TTC549 (cell line): ENCODE measurements at regions not wholly inside any gene's neighbourhood (a gene's known extent, or its start where the extent isn't known, plus 50 kb on each side); places are given as distances from the start of the nearest gene placed in this dataset.
A peak's percentile ranks its signal among the peaks of the same experiment; 100 is the strongest.
"Not testable (repeated sequence)": the region's sequence is repeated elsewhere in the genome, so short reads cannot be mapped to it uniquely, and the experiment has no call there.

ENCODE experiments used
- FAIRE-seq: peaks from 2 replicates; lab custom pipeline; 2012; peaks lifted over from hg19 to GRCh38; lab: Jason Lieb, UNC

DNA sequence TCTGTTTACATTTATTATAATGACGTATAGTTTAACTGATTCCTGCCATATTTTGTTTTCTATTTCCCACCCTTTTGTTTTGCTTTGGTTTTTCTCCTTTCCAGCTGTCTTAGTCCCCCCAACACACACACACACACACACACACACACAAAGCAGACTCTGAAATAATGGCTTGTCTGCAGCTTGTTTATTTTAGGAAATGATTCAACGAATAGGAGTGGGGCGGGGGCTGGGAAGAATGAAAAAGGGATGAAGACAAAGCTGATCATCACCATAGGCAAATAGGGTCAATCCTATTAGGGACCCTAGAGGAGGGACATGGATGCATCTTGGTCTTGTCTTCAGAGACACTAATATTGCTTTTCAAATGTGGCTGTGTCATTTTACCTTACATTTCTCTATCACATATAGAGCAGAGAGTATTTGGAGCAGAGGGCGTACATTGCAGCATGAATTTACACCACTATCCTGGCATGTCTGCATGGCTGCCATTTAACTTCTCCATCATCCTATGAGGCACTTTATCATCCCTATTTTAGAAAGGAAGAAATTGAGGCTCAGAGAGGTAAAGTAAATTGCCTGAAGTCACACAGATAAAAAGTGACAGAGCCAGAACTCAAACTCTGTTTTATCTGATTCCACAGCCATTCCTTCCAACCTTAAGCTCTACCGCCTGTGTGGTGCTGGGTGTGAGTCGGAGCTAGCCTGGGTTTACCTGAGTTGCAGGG lies 147.2 kb upstream of the TPM1 start:
- peak; percentile 48 for FAIRE-seq

DNA sequence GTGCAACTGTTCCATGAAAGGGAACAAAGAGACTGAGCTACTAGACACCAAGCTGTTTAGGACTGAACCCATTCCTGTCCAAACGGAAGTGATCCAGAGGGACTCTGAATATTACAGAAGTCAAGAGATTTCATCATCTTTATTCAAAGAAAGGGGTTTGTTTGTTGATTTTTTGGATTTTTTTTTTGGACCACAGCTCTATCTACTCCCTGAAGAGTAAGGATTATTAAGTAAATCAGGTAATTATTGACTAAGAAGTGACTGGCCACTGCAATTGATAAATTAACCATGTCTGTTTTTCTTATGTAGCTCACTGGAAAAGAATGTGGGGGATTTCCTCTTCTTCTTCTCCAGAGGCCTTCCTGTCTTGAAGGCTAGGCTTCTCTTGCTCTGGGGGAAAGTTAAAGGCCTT lies 146.6 kb upstream of the TPM1 start:
- FAIRE-seq, result peak; percentile 5

DNA sequence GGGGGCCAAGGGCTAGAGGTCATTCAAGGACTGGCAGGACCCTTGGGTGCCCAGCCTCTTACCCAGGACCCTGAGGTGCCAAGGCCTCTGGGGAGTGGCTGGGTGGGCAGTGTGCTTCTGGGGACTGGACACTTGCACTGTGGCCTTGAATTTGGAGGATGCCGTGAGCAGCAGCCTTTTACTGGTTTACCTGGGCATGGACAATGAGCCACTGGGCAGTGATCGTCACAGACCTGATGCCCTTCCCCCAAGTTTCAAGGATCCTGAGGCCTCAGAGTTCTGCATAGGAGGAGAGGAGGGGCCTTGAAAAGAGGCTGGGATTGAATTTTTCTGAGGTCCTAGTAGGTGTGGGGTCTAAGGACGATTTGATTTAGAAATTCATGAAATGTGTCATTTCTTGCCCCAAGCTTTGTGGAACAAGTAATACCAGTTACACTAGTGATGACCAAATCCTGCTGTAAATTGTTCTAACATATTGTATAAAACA lies 146.1 kb upstream of the TPM1 start:
- no peak for FAIRE-seq

DNA sequence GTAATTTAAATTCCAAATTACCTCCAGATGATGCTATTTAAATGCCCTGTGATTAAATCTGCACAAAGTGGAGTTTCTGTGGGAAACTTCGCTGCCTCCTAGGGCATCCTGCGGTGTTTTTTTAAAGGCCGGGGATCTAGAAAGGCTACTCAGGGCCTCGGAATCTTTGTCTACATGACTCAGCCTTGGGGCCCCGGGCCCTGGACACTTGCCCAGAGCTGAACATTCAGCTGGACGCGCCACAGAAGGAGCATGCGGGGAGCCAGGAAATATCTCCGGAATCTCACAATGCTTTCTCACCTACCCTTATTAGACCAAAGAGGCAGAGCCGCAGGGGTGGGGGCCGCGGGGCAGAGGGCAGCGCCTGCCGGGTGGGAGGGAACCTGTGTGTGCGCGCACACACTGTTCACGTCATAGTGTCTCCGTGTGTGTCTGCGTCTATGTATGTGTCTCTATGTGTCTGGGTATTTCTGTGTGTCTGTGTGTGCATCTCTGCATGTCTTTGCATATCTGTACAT lies 145.5 kb upstream of the TPM1 start:
- FAIRE-seq, result peak; percentile 91

DNA sequence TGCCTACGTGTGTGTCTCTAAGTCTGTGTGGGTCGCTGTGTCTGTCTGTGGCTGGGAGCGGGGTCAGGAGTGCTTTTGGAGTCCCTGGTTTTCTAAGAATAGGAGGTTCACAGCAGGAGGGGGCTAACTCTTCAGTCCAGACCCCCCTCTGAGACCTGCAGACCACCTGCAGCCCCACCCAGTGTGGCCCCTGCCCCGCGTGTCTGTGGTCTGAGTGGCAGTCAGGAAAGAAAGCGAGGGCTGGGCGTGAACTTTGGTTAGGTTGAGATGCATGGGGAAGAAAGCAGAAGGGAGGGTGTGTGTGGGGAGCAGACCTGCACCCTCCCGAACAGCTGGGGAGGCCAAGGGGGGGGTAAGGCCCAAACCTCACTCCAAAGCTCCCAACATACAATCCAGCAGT lies 144.9 kb upstream of the TPM1 start:
- FAIRE-seq, result no peak

DNA sequence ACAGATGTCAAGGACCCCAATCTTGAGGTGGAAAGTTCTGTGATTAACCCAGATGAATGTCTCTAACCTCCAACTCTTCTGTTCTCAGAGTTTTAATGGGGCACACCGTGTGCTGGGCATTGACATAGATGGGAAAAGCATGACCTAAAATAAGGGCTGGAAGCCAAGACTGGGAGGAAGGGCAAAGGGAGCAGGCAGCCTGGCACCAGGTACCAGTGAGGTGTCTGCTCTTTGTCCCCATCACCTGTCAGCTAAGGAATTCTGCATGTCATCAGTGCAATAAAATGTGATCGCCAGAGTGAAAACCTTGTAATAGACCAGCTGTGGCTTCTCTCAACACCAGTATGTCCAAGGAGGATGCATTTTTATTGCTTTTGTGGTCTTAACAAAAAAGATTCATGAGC lies 143.5 kb upstream of the TPM1 start:
- no peak for FAIRE-seq

DNA sequence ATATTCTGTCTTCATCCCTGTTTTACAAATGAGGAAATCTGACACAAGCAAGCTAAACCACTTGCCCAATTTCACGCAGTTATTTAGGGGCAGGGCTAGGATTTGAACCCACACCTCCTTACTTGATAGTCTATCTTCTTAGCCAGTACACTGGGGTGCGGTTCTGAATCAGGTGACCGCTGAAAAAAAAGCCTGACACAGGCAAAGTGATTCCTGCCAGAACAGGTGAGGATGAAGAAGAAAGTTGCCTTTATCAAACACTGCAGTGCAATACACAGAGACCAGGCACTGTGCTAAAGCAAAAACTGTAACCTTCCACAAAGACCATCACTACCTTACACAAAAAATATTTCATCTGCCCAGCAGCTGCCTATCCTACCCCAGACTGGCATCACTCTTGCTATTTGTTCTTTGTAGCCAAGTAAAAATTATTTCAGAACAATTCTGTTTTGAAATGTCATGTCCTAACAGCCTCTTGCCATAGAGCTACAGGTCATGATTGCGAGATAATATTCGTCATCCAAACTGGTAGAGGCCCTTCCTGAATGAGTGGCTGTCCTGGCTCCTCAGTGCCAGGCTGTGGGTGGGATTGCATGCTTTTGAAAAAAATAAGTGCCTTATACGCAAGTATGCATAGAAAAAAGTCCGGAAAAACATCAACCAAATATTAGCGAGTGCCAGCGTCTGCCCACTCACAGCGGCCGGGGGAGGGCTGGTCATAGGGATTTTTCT lies 142.3 kb upstream of the TPM1 start:
- no peak for FAIRE-seq

DNA sequence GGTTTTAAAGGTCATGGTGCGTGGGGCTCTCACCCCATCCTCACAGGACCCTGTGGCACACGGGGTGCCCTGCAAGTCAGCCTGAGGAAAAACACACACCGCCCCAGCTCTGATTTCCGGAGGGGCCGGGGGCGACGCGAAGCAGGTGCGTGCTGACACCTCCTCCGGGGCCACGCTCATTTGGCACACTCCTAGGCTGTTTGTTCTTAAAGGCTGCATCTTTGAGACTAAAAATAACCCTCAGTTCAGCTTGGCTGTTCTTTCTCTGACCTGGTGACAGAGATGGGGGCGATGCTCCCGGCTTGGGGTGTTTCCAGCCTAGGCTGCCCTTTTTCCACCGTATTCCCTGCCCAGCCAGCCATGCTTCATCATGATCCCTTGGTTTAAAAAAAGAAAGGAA lies 141.5 kb upstream of the TPM1 start:
- no peak for FAIRE-seq

DNA sequence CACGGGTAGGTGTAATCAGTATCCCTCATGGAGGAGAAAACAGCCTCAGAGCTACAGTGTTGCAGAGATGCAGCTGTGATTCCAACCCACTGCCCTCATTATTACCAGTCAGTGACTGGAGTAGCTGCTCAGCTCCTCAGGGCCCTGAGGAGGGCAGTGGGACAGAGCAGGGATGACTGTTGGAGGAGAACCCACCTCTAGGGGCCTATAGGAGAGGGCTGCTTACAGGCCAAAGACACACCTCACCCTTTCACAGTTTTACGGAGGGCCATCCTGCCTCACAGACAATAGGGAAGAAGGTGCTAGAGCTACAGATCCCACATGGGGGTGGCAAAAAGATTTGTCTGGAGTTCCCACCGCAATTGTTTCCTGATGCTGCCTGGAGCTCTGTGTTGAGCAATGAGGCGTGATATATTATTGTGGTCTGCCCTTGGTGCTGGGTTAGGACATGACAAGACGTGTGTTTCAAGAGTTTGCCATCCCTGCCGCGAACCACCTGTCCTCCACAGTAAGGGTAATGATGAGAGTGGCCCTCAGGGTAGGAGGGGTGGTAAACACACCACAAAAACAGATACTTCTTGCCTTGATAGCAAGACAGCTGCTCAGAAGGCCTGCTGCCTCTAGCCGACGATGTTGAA lies 140.5 kb upstream of the TPM1 start:
- FAIRE-seq, result no peak

DNA sequence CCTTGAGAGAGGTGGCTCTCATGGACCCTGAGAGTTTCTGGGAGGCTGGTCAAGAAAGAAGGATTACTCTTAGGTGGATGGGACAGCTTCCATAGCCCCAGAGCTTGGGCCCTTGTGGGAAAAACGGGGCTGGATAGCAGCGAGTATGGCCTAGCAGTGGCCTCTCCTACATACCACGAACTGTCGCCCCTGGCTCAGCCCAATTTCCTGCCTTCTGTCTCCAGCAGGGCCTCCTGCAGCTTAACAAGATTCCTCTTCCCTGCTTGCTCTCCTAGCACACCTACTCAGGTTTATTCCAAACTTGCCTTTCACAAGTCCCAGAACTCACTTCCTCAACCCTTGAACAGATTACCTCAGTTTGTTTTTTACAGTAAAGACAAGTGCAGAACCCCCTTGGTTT lies 139.7 kb upstream of the TPM1 start:
- FAIRE-seq, result no peak

DNA sequence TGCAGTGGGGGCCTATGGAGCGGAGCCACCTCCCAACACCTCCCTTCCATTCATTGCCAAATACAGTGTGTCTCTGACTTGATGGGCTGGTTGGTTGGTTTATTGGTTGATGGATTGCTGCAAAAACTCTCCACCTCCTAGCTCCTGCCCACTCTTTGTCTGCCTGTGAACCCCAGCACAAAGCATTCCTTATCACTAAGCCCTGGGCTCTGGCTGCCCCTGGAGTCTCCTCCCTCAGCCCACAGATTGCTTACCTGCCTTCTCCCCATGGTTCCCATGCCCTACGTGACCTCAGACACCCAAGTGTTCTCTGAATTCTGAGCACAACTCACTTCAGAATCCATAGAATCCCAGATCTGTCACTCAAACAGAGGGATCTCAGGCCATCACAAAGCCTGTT lies 139.1 kb upstream of the TPM1 start:
- no peak for FAIRE-seq

DNA sequence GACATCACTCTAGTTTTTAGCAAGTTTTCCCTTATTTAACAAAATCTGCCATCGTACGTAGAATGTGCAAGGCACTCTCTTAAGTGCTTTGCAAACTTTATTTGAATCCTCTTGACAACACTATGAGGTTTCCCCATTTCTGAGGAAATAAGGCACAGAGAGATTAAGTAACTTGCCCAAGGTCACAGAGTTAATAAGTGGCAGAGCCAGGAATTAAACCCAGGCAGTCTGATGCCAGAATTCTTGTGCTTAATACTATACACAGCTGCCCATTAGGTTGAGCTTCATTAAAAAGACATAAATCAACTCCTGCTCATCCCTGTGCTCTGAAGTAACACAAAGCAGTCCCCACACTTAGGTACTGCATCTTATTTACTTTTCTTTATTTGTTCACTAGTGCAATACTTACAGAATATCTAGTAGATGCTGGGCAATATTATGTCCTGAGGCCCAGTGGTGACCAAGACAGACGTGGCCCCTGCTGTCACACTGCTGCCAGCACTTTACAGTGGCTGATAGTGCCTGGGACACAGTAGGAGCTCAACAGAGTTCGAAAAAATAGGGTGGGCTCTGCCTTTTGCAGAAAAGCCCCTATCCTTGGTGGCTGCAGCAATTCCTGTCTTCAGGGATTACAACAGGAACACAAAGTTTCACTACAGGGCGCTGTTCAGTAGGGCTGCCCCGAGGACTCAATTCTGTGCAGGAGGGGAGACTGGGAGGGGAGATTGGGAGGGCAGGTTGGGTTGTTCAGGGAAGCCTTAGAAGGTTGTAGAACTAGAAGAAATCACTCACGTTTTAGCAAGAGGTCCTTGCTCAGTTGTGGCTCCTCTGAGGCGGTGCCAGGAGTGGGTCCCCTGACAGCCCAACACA lies 138.3 kb upstream of the TPM1 start:
- FAIRE-seq, result peak; percentile 7

DNA sequence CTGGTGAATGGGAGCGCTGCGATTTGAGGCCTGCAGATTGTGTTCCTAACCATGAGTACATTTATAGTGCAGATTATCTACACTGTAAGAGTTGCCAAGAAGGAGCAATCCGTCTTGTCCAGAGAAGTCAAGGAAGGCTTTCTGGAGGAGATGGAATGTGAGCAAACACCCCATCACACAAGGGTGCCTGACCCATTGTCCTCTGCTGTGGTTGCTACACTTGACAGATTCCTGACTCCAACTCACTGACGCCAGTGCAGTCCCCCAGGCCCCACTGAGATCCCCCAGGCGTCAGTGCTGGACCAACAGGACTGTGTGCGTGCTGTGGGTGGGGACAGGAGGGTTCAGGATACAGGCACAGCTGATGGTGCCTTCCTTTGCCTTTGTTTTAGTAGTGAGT lies 135.9 kb upstream of the TPM1 start:
- no peak for FAIRE-seq

DNA sequence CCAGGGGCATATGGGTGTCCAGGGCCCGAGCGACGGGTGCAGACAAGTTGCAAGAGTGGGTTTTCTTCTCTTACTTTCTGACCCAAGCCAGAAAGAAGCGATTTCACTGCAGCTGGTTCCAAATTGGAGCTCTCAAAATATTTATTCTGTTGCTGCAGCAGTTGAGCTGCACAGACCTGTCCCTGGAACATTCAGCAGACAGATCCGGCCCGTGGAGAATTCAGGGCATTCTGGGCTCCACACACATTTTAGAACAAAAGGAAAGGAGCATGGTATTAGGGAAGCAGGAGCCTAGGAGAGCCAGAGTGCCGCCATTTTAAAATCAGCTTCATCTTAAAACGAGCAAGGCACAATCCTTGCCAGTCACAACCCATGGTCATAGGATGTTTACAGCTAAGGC lies 135.3 kb upstream of the TPM1 start:
- FAIRE-seq, result no peak

DNA sequence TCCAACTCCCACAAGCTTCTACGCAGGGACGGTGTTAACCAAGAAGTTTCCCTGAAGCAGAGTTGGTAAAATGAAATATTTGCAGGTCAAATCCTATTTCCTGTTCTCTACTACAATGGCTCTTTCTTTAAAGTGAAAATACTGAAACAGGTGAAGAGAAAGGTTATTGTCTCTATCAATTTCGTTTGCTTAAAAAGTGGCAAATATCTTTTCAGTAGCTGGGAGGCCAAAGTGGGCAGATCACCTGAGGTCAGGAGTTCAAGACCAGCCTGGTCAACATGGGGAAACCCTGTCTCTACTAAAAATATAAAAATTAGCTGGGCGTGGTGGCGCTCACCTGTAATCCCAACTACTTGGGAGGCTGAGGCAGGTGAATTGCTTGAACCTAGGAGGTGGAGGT lies 134.2 kb upstream of the TPM1 start:
- FAIRE-seq, result not testable (repeated sequence)

DNA sequence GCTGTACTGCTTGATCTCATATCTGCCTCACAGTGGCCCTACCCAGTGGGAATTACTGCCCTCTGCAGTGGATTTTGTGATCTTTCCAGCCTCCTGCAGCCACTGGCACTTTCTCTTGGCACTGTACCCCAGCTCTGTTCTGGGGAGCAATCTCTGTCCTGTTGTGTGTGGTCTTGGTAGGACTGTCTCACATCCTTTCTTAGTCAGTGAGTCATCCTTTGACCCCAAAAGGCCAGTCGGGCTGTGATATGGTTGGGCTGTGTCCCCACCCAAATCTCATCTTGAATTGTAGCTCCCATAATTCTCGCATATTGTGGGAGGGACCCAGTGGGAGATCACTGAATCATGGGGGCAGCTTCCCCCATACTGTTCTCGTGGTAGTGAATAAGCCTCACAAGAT lies 133.3 kb upstream of the TPM1 start:
- FAIRE-seq, result no peak

DNA sequence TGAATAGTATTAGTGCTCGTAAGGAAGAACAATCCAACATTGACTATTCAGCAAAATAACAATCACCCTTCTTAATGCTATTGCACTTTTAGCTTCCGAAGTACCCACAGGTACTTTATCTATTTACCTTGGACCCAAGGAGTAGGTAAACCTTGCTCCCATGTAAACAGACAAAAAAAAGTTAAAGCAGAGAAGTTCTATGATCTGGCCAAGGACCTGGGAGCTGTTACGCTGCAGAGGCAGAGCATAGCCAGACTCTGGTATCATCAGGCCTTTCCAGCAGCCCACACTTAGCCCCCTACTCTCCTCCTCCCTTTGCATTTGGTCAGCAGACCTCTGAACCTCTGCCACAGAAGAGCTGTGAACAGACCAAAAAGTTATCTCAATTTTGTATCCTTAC lies 130.3 kb upstream of the TPM1 start:
- no peak for FAIRE-seq

DNA sequence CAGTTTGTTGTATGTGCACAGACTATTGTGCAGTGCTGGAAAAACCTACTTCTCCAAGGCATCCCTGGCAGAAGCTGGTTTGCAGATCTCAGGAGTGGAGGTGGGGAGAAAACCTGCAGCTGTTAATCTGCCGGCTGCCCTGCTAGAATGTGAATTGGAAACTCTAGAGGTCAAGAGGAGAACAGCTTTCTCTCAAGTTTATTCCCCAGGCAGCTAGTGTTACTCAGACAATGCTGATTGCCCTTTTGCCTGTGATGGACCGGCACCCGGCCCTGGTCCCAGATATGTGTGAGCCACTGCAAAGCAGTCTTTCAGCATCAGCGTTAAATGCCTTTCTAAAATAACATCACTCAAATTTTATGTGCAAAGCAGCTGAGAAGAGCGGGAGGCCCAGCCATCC lies 129.7 kb upstream of the TPM1 start:
- FAIRE-seq, result no peak

DNA sequence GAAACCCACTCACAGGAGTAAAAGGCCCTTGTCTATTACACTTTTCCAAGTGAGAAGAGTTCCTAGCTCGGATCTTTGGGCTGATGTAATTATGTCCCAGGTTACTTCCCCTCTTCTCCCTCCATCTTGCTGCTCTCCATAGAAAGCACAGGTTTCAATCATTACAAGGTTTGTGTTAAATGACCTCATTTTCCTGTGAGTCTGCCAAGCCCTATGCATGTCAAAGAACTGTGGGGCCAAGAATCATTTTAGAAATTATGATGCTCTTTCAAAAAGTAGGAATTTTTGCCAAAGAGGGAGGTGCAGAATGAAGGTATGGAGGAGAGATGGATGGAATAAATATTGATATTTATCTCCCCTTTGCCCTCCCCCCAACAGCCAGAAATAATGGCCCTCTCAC lies 129.3 kb upstream of the TPM1 start:
- no peak for FAIRE-seq

DNA sequence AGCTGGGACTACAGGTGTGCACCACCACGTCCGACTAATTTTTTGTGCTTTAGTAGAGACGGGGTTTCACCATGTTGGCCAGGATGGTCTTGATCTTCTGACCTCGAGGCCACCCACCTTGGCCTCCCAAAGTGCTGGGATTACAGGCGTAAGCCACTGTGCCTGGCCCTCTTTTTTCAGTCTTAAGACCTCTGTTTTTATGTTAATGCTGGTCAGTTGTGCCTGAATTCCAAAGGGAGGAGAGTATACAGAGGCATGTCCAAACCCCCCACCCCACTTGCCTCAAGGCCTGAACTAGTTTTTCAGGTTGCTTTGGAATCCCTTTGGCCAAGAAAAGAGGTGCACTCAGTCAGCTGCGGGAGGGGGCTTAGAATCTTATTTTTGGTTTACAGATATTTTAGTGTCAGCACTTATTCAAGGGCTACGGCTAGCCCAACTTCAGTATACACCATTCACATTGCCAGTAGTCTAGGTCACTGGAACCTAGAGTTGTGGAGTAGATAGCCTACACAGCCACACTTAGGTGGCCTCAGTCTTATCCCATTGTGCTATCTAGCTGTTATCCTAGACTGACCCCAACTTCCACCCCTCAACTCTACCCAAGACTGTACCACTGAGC lies 128.0 kb upstream of the TPM1 start:
- FAIRE-seq, result no peak

DNA sequence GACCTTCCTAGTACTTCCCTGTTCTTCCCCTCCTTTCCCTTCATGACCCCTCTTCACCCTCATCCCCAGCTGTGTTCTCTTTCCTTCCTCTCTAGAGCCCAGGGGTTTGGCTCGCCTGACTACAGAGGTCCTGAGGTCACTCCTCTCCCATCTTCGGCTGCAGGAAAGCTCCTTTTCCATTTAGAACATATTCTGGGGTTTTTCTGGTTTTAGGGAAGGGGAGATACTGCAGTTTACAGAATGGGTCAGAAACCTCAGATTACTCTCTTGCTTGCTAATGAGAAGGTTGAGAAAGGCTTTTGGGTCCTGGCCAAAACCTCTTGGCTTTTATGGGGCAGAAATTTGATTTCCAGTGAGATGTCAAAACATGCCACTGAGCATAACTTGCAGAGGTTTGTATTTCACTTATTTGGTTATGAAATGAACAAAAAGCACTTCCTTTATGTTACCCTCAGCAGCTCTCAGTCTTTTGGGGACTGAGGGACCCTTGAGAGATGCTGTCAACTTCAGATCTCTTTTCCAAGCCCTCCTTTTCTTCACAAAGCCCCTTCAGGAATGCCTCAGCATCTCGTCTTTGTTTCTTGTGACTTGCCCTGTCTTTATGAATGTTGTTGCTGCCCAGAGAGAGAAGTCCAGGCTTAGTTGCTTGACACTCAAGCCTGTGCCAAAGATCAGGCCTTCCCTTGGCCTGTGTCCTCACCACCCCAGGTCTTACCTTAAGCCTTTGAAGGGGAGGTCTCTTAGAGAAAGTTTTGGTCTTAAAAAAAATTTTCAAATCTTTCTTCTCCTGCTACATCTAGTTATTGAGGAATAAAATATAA lies 121.7 kb upstream of the TPM1 start:
- no peak for FAIRE-seq
